OCI-LY1 (cell line): ENCODE measurements at regions not wholly inside any gene's neighbourhood (a gene's known extent, or its start where the extent isn't known, plus 50 kb on each side); places are given as distances from the start of the nearest gene placed in this dataset.

Source experiments
- H2AFZ ChIP-seq: fragments of 200-600 bp; sonication (generic), shearing (Covaris generic); 2 replicates; pipeline ENCODE4 v1.6.0; 2014; ENCODE audit warnings: antibody characterized with exemption, mild to moderate bottlenecking, low read length
- H3F3A ChIP-seq: fragments of 200-600 bp; sonication (generic), shearing (Covaris generic); 2 replicates; pipeline ENCODE4 v1.6.0; 2014; ENCODE audit warnings: mild to moderate bottlenecking, antibody characterized with exemption, low read length, moderate library complexity; ENCODE audit not compliant: insufficient read depth
- H3K27ac ChIP-seq: fragments of 200-600 bp; sonication (generic); 2 replicates; pipeline ENCODE4 v1.5.1; 2014; ENCODE audit warnings: low read length, mixed run types, mild to moderate bottlenecking, low read depth; ENCODE audit not compliant: poor library complexity, severe bottlenecking
- H3K27me3 ChIP-seq: fragments of 200-600 bp; sonication (generic); 2 replicates; pipeline ENCODE4 v1.6.0; 2014; ENCODE audit warnings: antibody characterized with exemption, mild to moderate bottlenecking, low read length, moderate library complexity; ENCODE audit not compliant: insufficient read depth
- H3K36me3 ChIP-seq: fragments of 200-600 bp; sonication (generic); 2 replicates; pipeline ENCODE4 v1.6.1; 2014; ENCODE audit warnings: mild to moderate bottlenecking, antibody characterized with exemption, low read length, moderate library complexity, mixed read lengths; ENCODE audit not compliant: insufficient read depth
- H3K4me1 ChIP-seq: fragments of 200-600 bp; sonication (generic); 2 replicates; pipeline ENCODE4 v1.5.1; 2014; ENCODE audit warnings: mild to moderate bottlenecking, low read length, moderate library complexity; ENCODE audit not compliant: insufficient read depth, severe bottlenecking
- H3K4me2 ChIP-seq: fragments of 200-600 bp; sonication (generic), shearing (Covaris generic); 2 replicates; pipeline ENCODE4 v1.6.1; 2014; ENCODE audit warnings: low read length
- H3K4me3 ChIP-seq: fragments of 200-600 bp; sonication (generic); 2 replicates; pipeline ENCODE4 v1.5.1; 2014; ENCODE audit warnings: low read length, low read depth, mild to moderate bottlenecking, mixed read lengths; ENCODE audit not compliant: poor library complexity, severe bottlenecking
- H3K79me2 ChIP-seq: fragments of 200-600 bp; shearing (Covaris generic); 2 replicates; pipeline ENCODE4 v1.6.1; 2016; ENCODE audit warnings: mixed run types, low read length, mixed read lengths; ENCODE audit not compliant: insufficient read depth
- H3K9ac ChIP-seq: fragments of 200-600 bp; sonication (generic), shearing (Covaris generic); 2 replicates; pipeline ENCODE4 v1.6.1; 2014; ENCODE audit warnings: mild to moderate bottlenecking, low read length, mixed read lengths
- H3K9me2 ChIP-seq: fragments of 200-600 bp; sonication (generic), shearing (Covaris generic); 2 replicates; pipeline ENCODE4 v1.6.1; 2014; ENCODE audit warnings: low read depth, mild to moderate bottlenecking, low read length, mixed read lengths
- H3K9me3 ChIP-seq: fragments of 200-600 bp; shearing (Covaris generic); 2 replicates; pipeline ENCODE4 v1.6.1; 2014; ENCODE audit warnings: low read length, mixed read lengths
- H4K20me1 ChIP-seq: fragments of 200-600 bp; sonication (generic), shearing (Covaris generic); 2 replicates; pipeline ENCODE4 v1.6.0; 2016; ENCODE audit warnings: mild to moderate bottlenecking, low read length; ENCODE audit not compliant: insufficient read depth
- CTCF ChIP-seq: fragments of 200-600 bp; sonication (generic), shearing (Covaris generic); IDR thresholded peaks from 2 replicates; pipeline ENCODE4 v1.5.1; 2017; ENCODE audit warnings: mild to moderate bottlenecking, antibody characterized with exemption, low read length, moderate library complexity, mixed read lengths
- EZH2 ChIP-seq: fragments of 200-600 bp; sonication (generic), shearing (Covaris generic); IDR thresholded peaks from 2 replicates; pipeline ENCODE4 v1.8.0; 2017; ENCODE audit warnings: borderline replicate concordance, mixed run types, mild to moderate bottlenecking, antibody characterized with exemption, low read length, moderate library complexity, mixed read lengths

DNA sequence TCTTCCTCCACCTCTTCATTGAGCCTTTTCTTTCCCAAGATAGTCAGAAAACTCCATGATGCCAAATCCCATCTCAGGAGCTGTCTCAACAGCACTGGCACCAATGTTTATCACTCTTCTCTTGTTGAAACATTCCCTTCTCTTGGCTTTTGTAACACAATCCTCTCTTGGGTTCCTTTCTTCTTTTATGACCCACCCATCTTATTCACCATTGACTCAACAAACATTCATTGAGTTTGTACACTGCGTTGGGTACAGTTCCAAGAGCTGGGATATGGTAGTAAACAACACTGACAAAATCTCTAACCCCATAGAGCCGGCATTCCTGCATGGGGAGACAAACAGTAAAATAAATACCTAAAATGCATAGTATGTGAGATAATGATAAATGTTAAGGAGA lies 577.5 kb downstream of the INHBA start:
- Histone ChIP-seq H3F3A (no peaks in the 10 kb centered on the region), H3K4me3 (no peak overlapping the region), H3K79me2 (no peaks in the 10 kb centered on the region), H3K4me2 (no peak overlapping the region), H3K27ac (no peak overlapping the region), H2AFZ (no peak overlapping the region), H3K9me3 (no peaks in the 10 kb centered on the region), H3K9ac (no peak overlapping the region), H3K4me1 (no peaks in the 10 kb centered on the region), H3K9me2 (no peaks in the 10 kb centered on the region), H3K36me3 (no peaks in the 10 kb centered on the region), H3K27me3 (no peaks in the 10 kb centered on the region), H4K20me1 (no peaks in the 10 kb centered on the region)
- no peak for TF ChIP-seq EZH2
- no peak for TF ChIP-seq CTCF

- Histone ChIP-seq H3K79me2 (no peaks in the 10 kb centered on the region), H3K9me3 (no peaks in the 10 kb centered on the region), H3K36me3 (no peaks in the 10 kb centered on the region), H4K20me1 (no peaks in the 10 kb centered on the region), H3F3A (no peaks in the 10 kb centered on the region), H3K27me3 (no peaks in the 10 kb centered on the region), H3K9me2 (no peaks in the 10 kb centered on the region), H3K9ac (no peak overlapping the region), H3K27ac (no peak overlapping the region), H3K4me2 (no peak overlapping the region), H2AFZ (no peak overlapping the region), H3K4me3 (no peak overlapping the region), H3K4me1 (no peaks in the 10 kb centered on the region)
- TF ChIP-seq CTCF (no peak), EZH2 (no peak)
These were observed 580.5 kb downstream of the INHBA start for GRCh38 chr7:41122256-41122987.

DNA sequence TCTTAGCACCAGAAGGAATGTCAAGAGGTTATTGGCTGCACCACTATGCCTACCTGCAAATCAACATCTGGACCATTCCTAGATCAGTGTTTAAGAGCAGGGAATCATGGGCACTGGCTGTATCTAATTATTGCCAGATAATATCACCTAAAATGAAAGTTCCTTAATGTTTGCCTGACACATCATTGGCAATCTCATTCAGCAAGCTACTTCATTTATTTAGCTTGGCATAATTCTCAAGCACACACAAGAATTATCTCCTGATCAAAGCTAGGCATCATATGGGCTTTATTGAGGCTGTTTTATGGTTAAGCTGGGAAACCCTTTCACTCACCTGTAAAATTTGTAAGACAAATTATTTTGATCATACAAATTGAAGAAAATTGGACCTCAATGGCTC lies 581.7 kb downstream of the INHBA start:
- no peak overlapping the region for H3K4me2 ChIP-seq
- no peak overlapping the region for H3K9ac ChIP-seq
- no peak overlapping the region for H3K4me3 ChIP-seq
- H3K9me3 ChIP-seq: no peaks in the 10 kb centered on the region
- no peaks in the 10 kb centered on the region for H4K20me1 ChIP-seq
- no peaks in the 10 kb centered on the region for H3K27me3 ChIP-seq
- no peak overlapping the region for H2AFZ ChIP-seq
- no peaks in the 10 kb centered on the region for H3K4me1 ChIP-seq
- no peaks in the 10 kb centered on the region for H3K36me3 ChIP-seq
- H3F3A ChIP-seq: no peaks in the 10 kb centered on the region
- TF ChIP-seq CTCF (no peak), EZH2 (no peak)
- no peaks in the 10 kb centered on the region for H3K9me2 ChIP-seq
- H3K27ac ChIP-seq: no peak overlapping the region
- H3K79me2 ChIP-seq: no peaks in the 10 kb centered on the region
